OCI-LY7 (cell line): ENCODE measurements at regions not wholly inside any gene's neighbourhood (a gene's known extent, or its start where the extent isn't known, plus 50 kb on each side); places are given as distances from the start of the nearest gene placed in this dataset.

Experiments used
- BruUV-seq: library from RNA; stranded (reverse); fragments of 400-500 nt; replicated peaks from 2 replicates; lab custom pipeline; 2021; lab: Mats Ljungman, UMichigan
- CTCF ChIA-PET: fragments of 300-600 bp; sonication (Branson Sonifier 250); formaldehyde crosslinking; loops from one replicate; lab custom pipeline; 2022; ENCODE audit warnings: antibody characterized with exemption; ENCODE audit not compliant: unreplicated experiment; lab: Charles Lee
- POLR2A ChIA-PET: fragments of 300-600 bp; sonication (Branson Sonifier 250); formaldehyde crosslinking; loops from one replicate; lab custom pipeline; 2022; ENCODE audit warnings: antibody characterized with exemption; lab: Charles Lee
- DNase-seq: peaks from one replicate; pipeline ENCODE4 v3.0.0-alpha.2; 2015; ENCODE audit warnings: low spot score
- H2AFZ ChIP-seq: fragments of 200-600 bp; sonication (generic), shearing (Covaris generic); 2 replicates; pipeline ENCODE4 v1.6.1; 2014; ENCODE audit warnings: mild to moderate bottlenecking, antibody characterized with exemption, low read length, moderate library complexity
- H3K27ac ChIP-seq: fragments of 200-600 bp; sonication (generic); 2 replicates; pipeline ENCODE4 v1.5.1; 2014; ENCODE audit warnings: mixed run types, low read depth, mild to moderate bottlenecking, moderate library complexity, low read length, inconsistent platforms; ENCODE audit not compliant: poor library complexity, severe bottlenecking
- H3K36me3 ChIP-seq: fragments of 200-600 bp; sonication (generic); 2 replicates; pipeline ENCODE4 v1.6.1; 2014; ENCODE audit warnings: mild to moderate bottlenecking, antibody characterized with exemption, low read length, moderate library complexity, mixed read lengths; ENCODE audit not compliant: insufficient read depth
- H3K4me1 ChIP-seq: fragments of 200-600 bp; sonication (generic); 2 replicates; pipeline ENCODE4 v1.5.1; 2014; ENCODE audit warnings: mild to moderate bottlenecking, low read length; ENCODE audit not compliant: insufficient read depth, poor library complexity, severe bottlenecking
- H3K4me2 ChIP-seq: fragments of 200-600 bp; sonication (generic); 2 replicates; pipeline ENCODE4 v1.6.1; 2014; ENCODE audit warnings: mild to moderate bottlenecking, low read length
- H3K4me3 ChIP-seq: fragments of 200-600 bp; sonication (generic); 2 replicates; pipeline ENCODE4 v1.5.1; 2014; ENCODE audit warnings: mild to moderate bottlenecking, low read depth, low read length; ENCODE audit not compliant: poor library complexity, severe bottlenecking
- H3K79me2 ChIP-seq: fragments of 200-600 bp; sonication (generic); 2 replicates; pipeline ENCODE4 v1.6.1; 2016; ENCODE audit warnings: low read depth, mild to moderate bottlenecking, low read length, moderate library complexity, mixed read lengths; ENCODE audit not compliant: insufficient read depth
- H3K9me2 ChIP-seq: fragments of 200-600 bp; sonication (generic); 2 replicates; pipeline ENCODE4 v1.6.1; 2016; ENCODE audit warnings: mild to moderate bottlenecking, low read length, mixed read lengths; ENCODE audit not compliant: insufficient read depth
- H3K9me3 ChIP-seq: fragments of 200-600 bp; sonication (generic); 2 replicates; pipeline ENCODE4 v1.6.1; 2014; ENCODE audit warnings: mild to moderate bottlenecking, mixed run types, low read length, mixed read lengths
- H4K20me1 ChIP-seq: fragments of 200-600 bp; sonication (generic); 2 replicates; pipeline ENCODE4 v1.6.1; 2014; ENCODE audit warnings: mild to moderate bottlenecking, antibody characterized with exemption, low read length, moderate library complexity, mixed read lengths; ENCODE audit not compliant: insufficient read depth
- CTCF ChIP-seq: fragments of 200-600 bp; sonication (generic); conservative IDR thresholded peaks from 2 replicates; pipeline ENCODE4 v1.5.1; 2014; ENCODE audit warnings: mild to moderate bottlenecking, antibody characterized with exemption, low read length, moderate library complexity, mixed read lengths
- EZH2phosphoT487 ChIP-seq: fragments of 200-600 bp; sonication (generic); IDR thresholded peaks from 2 replicates; pipeline ENCODE4 v1.6.1; 2018; ENCODE audit warnings: low read depth, borderline replicate concordance, mild to moderate bottlenecking, mixed run types, antibody characterized with exemption, low read length, moderate library complexity, mixed read lengths
- intact Hi-C: fragments of 100-400 bp; cut with micrococcal nuclease; formaldehyde crosslinking; loops from one replicate; pipeline ENCODE4 v1.10.0; 2022; ENCODE audit not compliant: unreplicated experiment

- POLR2A ChIA-PET, result no interaction called here
- DNase-seq, result no peak
- H2AFZ ChIP-seq, result no peak overlapping the region
- BruUV-seq, result no TSS peak
- CTCF ChIA-PET, result no interaction called here
- no peak overlapping the region for H3K4me2 ChIP-seq
- H4K20me1 ChIP-seq, result no peaks in the 10 kb centered on the region
- H3K27ac ChIP-seq, result no peak overlapping the region
- H3K9me2 ChIP-seq, result no peaks in the 10 kb centered on the region
- H3K4me3 ChIP-seq, result no peak overlapping the region
- intact Hi-C loops, result no loop called here
- H3K36me3 ChIP-seq, result no peaks in the 10 kb centered on the region
- H3K79me2 ChIP-seq, result no peaks in the 10 kb centered on the region
- TF ChIP-seq CTCF, result no peak
- no peak for TF ChIP-seq EZH2phosphoT487
- no peaks in the 10 kb centered on the region for H3K9me3 ChIP-seq
- no peaks in the 10 kb centered on the region for H3K4me1 ChIP-seq
These were observed 104.2 kb upstream of the RAB18 start for GRCh38 chr10:27399871-27400270.

- no peaks in the 10 kb centered on the region for H3K9me3 ChIP-seq
- ChIA-PET CTCF (no interaction called here), POLR2A (interaction anchor here (0.6 kb wide), 1 partner anchor 1111 kb away, joined by 3 read pairs; no protein-coding TSS in a partner anchor)
- TF ChIP-seq CTCF, result no peak
- H3K79me2 ChIP-seq, result no peaks in the 10 kb centered on the region
- no peak overlapping the region for H2AFZ ChIP-seq
- H3K27ac ChIP-seq, result no peak overlapping the region
- no peaks in the 10 kb centered on the region for H4K20me1 ChIP-seq
- H3K36me3 ChIP-seq, result no peaks in the 10 kb centered on the region
- BruUV-seq, result no TSS peak
- intact Hi-C loops, result no loop called here
- no peaks in the 10 kb centered on the region for H3K4me1 ChIP-seq
- H3K4me2 ChIP-seq, result no peak overlapping the region
- no peak for DNase-seq
- no peak overlapping the region for H3K4me3 ChIP-seq
- H3K9me2 ChIP-seq, result no peaks in the 10 kb centered on the region
These were observed 110.1 kb upstream of the RAB18 start for GRCh38 chr10:27393961-27394360.

- H3K79me2 ChIP-seq, result no peaks in the 10 kb centered on the region
- H3K9me3 ChIP-seq, result no peaks in the 10 kb centered on the region
- no peak overlapping the region for H3K4me2 ChIP-seq
- H3K36me3 ChIP-seq, result no peaks in the 10 kb centered on the region
- BruUV-seq, result no TSS peak
- no peak overlapping the region for H3K27ac ChIP-seq
- no peak for TF ChIP-seq CTCF
- no peak for TF ChIP-seq EZH2phosphoT487
- intact Hi-C loops, result no loop called here
- H3K9me2 ChIP-seq, result no peaks in the 10 kb centered on the region
- DNase-seq, result no peak
- H2AFZ ChIP-seq, result no peak overlapping the region
- ChIA-PET POLR2A (no interaction called here), CTCF (no interaction called here)
- no peak overlapping the region for H3K4me3 ChIP-seq
- H3K4me1 ChIP-seq, result no peaks in the 10 kb centered on the region
- H4K20me1 ChIP-seq, result no peaks in the 10 kb centered on the region
These were observed 111.5 kb upstream of the RAB18 start for GRCh38 chr10:27392606-27393005.
